B cell (primary cell): ENCODE measurements at regions not wholly inside any gene's neighbourhood (a gene's known extent, or its start where the extent isn't known, plus 50 kb on each side); places are given as distances from the start of the nearest gene placed in this dataset.

Source experiments
- ATAC-seq: fragments of 200-7000 bp; cut with Tn5 transposase; one replicate; pipeline ENCODE4 v1.10.0; 2021; ENCODE audit warnings: low read depth, mild to moderate bottlenecking, moderate number of reproducible peaks, moderate library complexity
- CTCF ChIA-PET: fragments of 350-600 bp; sonication (Branson Sonifier 250); formaldehyde crosslinking; loops from one replicate; lab custom pipeline; 2021; ENCODE audit warnings: antibody characterized with exemption, inconsistent platforms; lab: Charles Lee
- POLR2A ChIA-PET: fragments of 350-600 bp; sonication (Branson Sonifier 250); formaldehyde crosslinking; loops from one replicate; lab custom pipeline; 2021; ENCODE audit warnings: antibody characterized with exemption; lab: Charles Lee
- DNase-seq: peaks from one replicate; pipeline ENCODE4 v3.0.0; 2013
- H2AFZ ChIP-seq: 2 replicates; pipeline ENCODE4 v1.6.1; 2012; ENCODE audit warnings: mild to moderate bottlenecking, low read depth, low read length; ENCODE audit not compliant: insufficient read depth, poor library complexity, severe bottlenecking
- H3K27ac ChIP-seq, 2 donors: 1 replicate in 1 of 2; 2 replicates in 1 of 2; pipeline ENCODE4 v1.5.1; 2012 to 2013; ENCODE audit warnings: low read length in 2 of 2, mild to moderate bottlenecking in 2 of 2, moderate library complexity in 1 of 2
- H3K27me3 ChIP-seq, 4 experiments: fragments of 200-600 bp in 1 of 4; sonication (generic) in 1 of 4; replicated peaks in 1 of 4; 1 replicate in 2 of 4; 2 replicates in 2 of 4; pipeline versions ENCODE4 v1.6.1 to v1.7.0; 2013 to 2016; ENCODE audit warnings: low read length in 3 of 4, mild to moderate bottlenecking in 2 of 4, mixed read lengths in 1 of 4, moderate library complexity in 1 of 4; ENCODE audit not compliant: insufficient read depth in 4 of 4, control insufficient read depth in 3 of 4; ENCODE audit errors: control extremely low read depth in 1 of 4
- H3K36me3 ChIP-seq, 2 experiments: replicated peaks in 1 of 2; 1 replicate in 1 of 2; 2 replicates in 1 of 2; pipeline versions ENCODE4 v1.6.1 to v1.7.1; 2013; ENCODE audit warnings: low read length in 1 of 2; ENCODE audit not compliant: insufficient read depth in 2 of 2, control insufficient read depth in 1 of 2; ENCODE audit errors: control extremely low read depth in 1 of 2, extremely low read depth in 1 of 2
- H3K4me1 ChIP-seq, 2 donors: fragments of 200-600 bp in 1 of 2; sonication (generic) in 1 of 2; 1 replicate in 1 of 2; 2 replicates in 1 of 2; pipeline versions ENCODE4 v1.5.1 to v1.6.1; 2013 to 2017; ENCODE audit warnings: low read length in 2 of 2; ENCODE audit not compliant: control insufficient read depth in 2 of 2, insufficient read depth in 2 of 2
- H3K4me2 ChIP-seq: replicated peaks from 2 replicates; pipeline ENCODE3; 2012; ENCODE audit warnings: mild to moderate bottlenecking, low read depth, low read length; ENCODE audit not compliant: poor library complexity, severe bottlenecking
- H3K4me3 ChIP-seq, 5 experiments: fragments of 200-600 bp in 1 of 5; sonication (generic) in 1 of 5; 1 replicate in 3 of 5; 2 replicates in 2 of 5; pipeline versions ENCODE4 v1.5.1 to v1.7.0; 2011 to 2016; ENCODE audit warnings: low read length in 4 of 5, mild to moderate bottlenecking in 4 of 5, low read depth in 2 of 5, control low read depth in 1 of 5, moderate library complexity in 1 of 5; ENCODE audit not compliant: insufficient read depth in 1 of 5; ENCODE audit errors: control extremely low read depth in 1 of 5, extremely low read depth in 1 of 5
- H3K79me2 ChIP-seq: fragments of 200-600 bp; sonication (generic); one replicate; pipeline ENCODE4 v1.6.0; 2016; ENCODE audit warnings: low read length; ENCODE audit not compliant: control insufficient read depth, insufficient read depth
- H3K9ac ChIP-seq: fragments of 200-600 bp; sonication (generic); 2 replicates; pipeline ENCODE4 v1.6.1; 2017; ENCODE audit warnings: mild to moderate bottlenecking, low read length, moderate library complexity
- H3K9me3 ChIP-seq, 3 donors: one replicate each; pipeline versions ENCODE4 v1.6.1 to v1.7.1; 2013; ENCODE audit warnings: low read length in 2 of 3; ENCODE audit not compliant: control insufficient read depth in 2 of 3, insufficient read depth in 1 of 3; ENCODE audit errors: control extremely low read depth in 1 of 3
- H4K20me1 ChIP-seq: 2 replicates; pipeline ENCODE4 v1.6.0; 2012; ENCODE audit warnings: mild to moderate bottlenecking, low read length; ENCODE audit not compliant: insufficient read depth, control insufficient read depth, poor library complexity, severe bottlenecking
- H3K27ac Mint-ChIP-seq: one replicate; pipeline ENCODE4 v1.8.0; 2021; ENCODE audit warnings: mixed read lengths
- H3K27me3 Mint-ChIP-seq: one replicate; pipeline ENCODE4 v1.8.0; 2021; ENCODE audit warnings: mixed read lengths
- H3K4me1 Mint-ChIP-seq: one replicate; pipeline ENCODE4 v1.8.0; 2021; ENCODE audit warnings: mixed read lengths
- H3K4me3 Mint-ChIP-seq: one replicate; pipeline ENCODE4 v1.8.0; 2021; ENCODE audit warnings: mixed read lengths
- H3K9me3 Mint-ChIP-seq: one replicate; pipeline ENCODE4 v1.8.0; 2022; ENCODE audit warnings: mixed read lengths; ENCODE audit not compliant: insufficient read depth
- CTCF ChIP-seq: fragments of 200-600 bp; IDR thresholded peaks from one replicate; pipeline ENCODE4 v1.8.0; 2022; ENCODE audit warnings: antibody characterized with exemption, mild to moderate bottlenecking
- EZH2 ChIP-seq: IDR thresholded peaks from 2 replicates; pipeline ENCODE4 v1.6.1; 2012; ENCODE audit warnings: borderline replicate concordance, low read depth, mild to moderate bottlenecking, moderate library complexity, low read length; ENCODE audit not compliant: insufficient read depth, poor library complexity, severe bottlenecking
- WGBS: methylation state at CpG from one replicate; pipeline ENCODE4 v1.1.5; 2013; ENCODE audit warnings: missing lambda C conversion rate; ENCODE audit not compliant: insufficient coverage; 5-methylcytosine and 5-hydroxymethylcytosine counted together
- intact Hi-C: fragments of 100-400 bp; cut with micrococcal nuclease; formaldehyde crosslinking; loops from one replicate; pipeline ENCODE4 v1.10.0; 2022

GRCh38 chr1:168826269-168826668, 97.3 kb upstream of the DPT start:
- Histone ChIP-seq H2AFZ (no peak overlapping the region), H3K4me3 (no peak overlapping the region), H3K79me2 (no peaks in the 10 kb centered on the region), H3K4me1 (no peaks in the 10 kb centered on the region), H3K9ac (no peak overlapping the region), H3K9me3 (no peaks in the 10 kb centered on the region), H3K27ac (no peak overlapping the region), H3K4me2 (no peak overlapping the region), H3K27me3 (no peaks in the 10 kb centered on the region), H3K36me3 (no peaks in the 10 kb centered on the region), H4K20me1 (no peaks in the 10 kb centered on the region)
- ChIA-PET CTCF (no interaction called here), POLR2A (no interaction called here)
- DNase-seq (no peak), ATAC-seq (no peak)
- H3K9me3 Mint-ChIP-seq, result no peaks in the 10 kb centered on the region
- H3K27me3 Mint-ChIP-seq, result no peaks in the 10 kb centered on the region
- no peak overlapping the region for H3K27ac Mint-ChIP-seq
- intact Hi-C loops, result no loop called here
- WGBS, result 100% methylated on average over 2 of the region's 3 CpGs
- H3K4me3 Mint-ChIP-seq, result no peak overlapping the region
- TF ChIP-seq CTCF, result no peak
- no peak for TF ChIP-seq EZH2
- H3K4me1 Mint-ChIP-seq, result no peaks in the 10 kb centered on the region

- intact Hi-C loops, result no loop called here
- no peaks in the 10 kb centered on the region for H3K79me2 ChIP-seq
- ChIA-PET POLR2A (no interaction called here), CTCF (no interaction called here)
- no peaks in the 10 kb centered on the region for H4K20me1 ChIP-seq
- no peak overlapping the region for H3K27ac ChIP-seq
- Mint-ChIP-seq H3K27ac (no peak overlapping the region), H3K9me3 (no peaks in the 10 kb centered on the region), H3K4me1 (no peaks in the 10 kb centered on the region), H3K4me3 (no peak overlapping the region), H3K27me3 (no peaks in the 10 kb centered on the region)
- no peak overlapping the region for H3K4me3 ChIP-seq
- TF ChIP-seq CTCF (no peak), EZH2 (no peak)
- DNase-seq, result no peak
- H2AFZ ChIP-seq, result no peak overlapping the region
- no CpG with 5 or more reads among the region's 2 CpGs for WGBS
- H3K4me1 ChIP-seq, result no peaks in the 10 kb centered on the region
- no peaks in the 10 kb centered on the region for H3K36me3 ChIP-seq
- H3K9ac ChIP-seq, result no peak overlapping the region
- no peak overlapping the region for H3K4me2 ChIP-seq
- H3K27me3 ChIP-seq, result no peaks in the 10 kb centered on the region
- H3K9me3 ChIP-seq, result no peaks in the 10 kb centered on the region
- no peak for ATAC-seq
Measured at GRCh38 chr1:168827557-168827956, 98.6 kb upstream of the DPT start.
